MCF 10A (cell line): ENCODE measurements at regions not wholly inside any gene's neighbourhood (a gene's known extent, or its start where the extent isn't known, plus 50 kb on each side); places are given as distances from the start of the nearest gene placed in this dataset.

Source experiments
- BruUV-seq: library from RNA; stranded (reverse); fragments of 400-500 nt; replicated peaks from 2 replicates; lab custom pipeline; 2021; lab: Mats Ljungman, UMichigan
- CTCF ChIA-PET: fragments of 300-600 bp; sonication (Branson Sonifier 250); formaldehyde crosslinking; extraction: SDS; loops from one replicate; lab custom pipeline; 2021; ENCODE audit warnings: antibody characterized with exemption, inconsistent platforms; lab: Yijun Ruan, JAX
- POLR2A ChIA-PET: fragments of 300-600, 350-650 bp; sonication (Branson Sonifier 250); formaldehyde crosslinking; extraction: SDS; loops from one replicate; lab custom pipeline; 2020; ENCODE audit warnings: antibody characterized with exemption, inconsistent platforms; lab: Yijun Ruan, JAX
- DNase-seq: peaks from one replicate; pipeline ENCODE4 v3.0.0-alpha.2; 2018; ENCODE audit not compliant: unreplicated experiment
- H3K27ac Mint-ChIP-seq: one replicate; pipeline ENCODE4 v1.8.0; 2022; ENCODE audit warnings: mild to moderate bottlenecking, low read depth, mixed read lengths; ENCODE audit not compliant: unreplicated experiment
- H3K27me3 Mint-ChIP-seq: one replicate; pipeline ENCODE4 v1.8.0; 2022; ENCODE audit warnings: mixed read lengths; ENCODE audit not compliant: insufficient read depth, unreplicated experiment
- H3K36me3 Mint-ChIP-seq: one replicate; pipeline ENCODE4 v1.8.0; 2022; ENCODE audit warnings: mild to moderate bottlenecking, moderate library complexity, mixed read lengths; ENCODE audit not compliant: insufficient read depth, unreplicated experiment
- H3K4me1 Mint-ChIP-seq: one replicate; pipeline ENCODE4 v1.8.0; 2022; ENCODE audit warnings: mixed read lengths; ENCODE audit not compliant: insufficient read depth, unreplicated experiment
- H3K4me3 Mint-ChIP-seq: one replicate; pipeline ENCODE4 v1.8.0; 2022; ENCODE audit warnings: mild to moderate bottlenecking, moderate library complexity, mixed read lengths; ENCODE audit not compliant: unreplicated experiment
- H3K9me3 Mint-ChIP-seq: one replicate; pipeline ENCODE4 v1.8.0; 2022; ENCODE audit warnings: mixed read lengths; ENCODE audit not compliant: unreplicated experiment
- intact Hi-C: fragments of 100-400 bp; cut with micrococcal nuclease; formaldehyde crosslinking; loops from 2 replicates; pipeline ENCODE4 v1.14.1; 2022
- TF ChIP-seq, protein P1 (sequence below): fragments of 200-600 bp; IDR thresholded peaks from one replicate; pipeline ENCODE4 v1.8.0; 2022; ENCODE audit warnings: antibody characterized with exemption, mild to moderate bottlenecking; ENCODE audit not compliant: unreplicated experiment

DNA sequence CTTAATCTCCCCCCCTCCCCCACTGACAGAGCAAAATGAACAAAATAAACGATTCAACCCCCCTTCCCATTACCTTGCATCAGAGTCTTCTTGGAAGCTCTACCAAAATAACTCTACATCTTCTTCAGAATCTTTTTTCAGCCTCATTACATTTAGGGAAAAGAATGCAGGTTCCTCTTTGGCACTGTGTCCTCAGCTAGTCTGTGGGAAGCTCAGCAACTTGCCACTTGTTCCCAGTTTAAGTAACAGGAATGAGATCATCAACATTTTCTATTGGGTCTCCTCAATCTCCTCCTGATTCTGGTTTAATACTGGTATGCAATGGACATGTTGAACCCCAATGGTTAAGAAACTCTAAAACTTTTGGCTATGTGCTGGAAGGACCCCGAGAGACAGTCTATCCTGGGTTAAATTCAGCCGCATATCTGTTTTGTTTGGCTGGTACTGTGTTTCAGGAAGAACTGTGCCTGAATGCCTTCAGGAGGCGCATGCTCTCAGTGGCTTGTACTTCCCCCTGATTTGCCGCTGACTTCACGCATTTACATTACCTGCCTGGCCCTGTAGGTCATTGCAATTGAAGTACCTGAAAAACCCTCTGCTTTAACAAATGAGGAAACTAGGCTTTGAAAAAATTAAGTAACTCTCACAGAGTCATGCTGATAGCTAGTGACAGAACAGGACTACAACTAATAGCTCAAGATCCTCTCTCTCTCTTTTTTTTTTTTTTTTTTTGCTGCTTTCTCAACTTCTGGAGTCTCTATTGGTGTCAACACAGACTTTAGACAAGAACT is 78.1 kb upstream of the HMHB1 start:
- TF ChIP-seq, protein P1, sequence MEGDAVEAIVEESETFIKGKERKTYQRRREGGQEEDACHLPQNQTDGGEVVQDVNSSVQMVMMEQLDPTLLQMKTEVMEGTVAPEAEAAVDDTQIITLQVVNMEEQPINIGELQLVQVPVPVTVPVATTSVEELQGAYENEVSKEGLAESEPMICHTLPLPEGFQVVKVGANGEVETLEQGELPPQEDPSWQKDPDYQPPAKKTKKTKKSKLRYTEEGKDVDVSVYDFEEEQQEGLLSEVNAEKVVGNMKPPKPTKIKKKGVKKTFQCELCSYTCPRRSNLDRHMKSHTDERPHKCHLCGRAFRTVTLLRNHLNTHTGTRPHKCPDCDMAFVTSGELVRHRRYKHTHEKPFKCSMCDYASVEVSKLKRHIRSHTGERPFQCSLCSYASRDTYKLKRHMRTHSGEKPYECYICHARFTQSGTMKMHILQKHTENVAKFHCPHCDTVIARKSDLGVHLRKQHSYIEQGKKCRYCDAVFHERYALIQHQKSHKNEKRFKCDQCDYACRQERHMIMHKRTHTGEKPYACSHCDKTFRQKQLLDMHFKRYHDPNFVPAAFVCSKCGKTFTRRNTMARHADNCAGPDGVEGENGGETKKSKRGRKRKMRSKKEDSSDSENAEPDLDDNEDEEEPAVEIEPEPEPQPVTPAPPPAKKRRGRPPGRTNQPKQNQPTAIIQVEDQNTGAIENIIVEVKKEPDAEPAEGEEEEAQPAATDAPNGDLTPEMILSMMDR = no peak
- intact Hi-C loops = no loop called here
- no peak overlapping the region for H3K4me3 Mint-ChIP-seq
- no TSS peak for BruUV-seq
- POLR2A ChIA-PET = interaction anchor here (0.6 kb wide), 1 partner anchor 86 kb away, joined by 3 read pairs; no protein-coding TSS in a partner anchor
- DNase-seq = no peak
- no peaks in the 10 kb centered on the region for H3K36me3 Mint-ChIP-seq
- H3K4me1 Mint-ChIP-seq = peaks cover 11% of the 10 kb centered on the region
- CTCF ChIA-PET = interaction anchor here (0.6 to 1.1 kb wide), 6 partner anchors 13 to 1401 kb away, joined by 3 to 4 read pairs (median 4); no protein-coding TSS in a partner anchor
- no peaks in the 10 kb centered on the region for H3K27me3 Mint-ChIP-seq
- no peaks in the 10 kb centered on the region for H3K9me3 Mint-ChIP-seq
- no peak overlapping the region for H3K27ac Mint-ChIP-seq

DNA sequence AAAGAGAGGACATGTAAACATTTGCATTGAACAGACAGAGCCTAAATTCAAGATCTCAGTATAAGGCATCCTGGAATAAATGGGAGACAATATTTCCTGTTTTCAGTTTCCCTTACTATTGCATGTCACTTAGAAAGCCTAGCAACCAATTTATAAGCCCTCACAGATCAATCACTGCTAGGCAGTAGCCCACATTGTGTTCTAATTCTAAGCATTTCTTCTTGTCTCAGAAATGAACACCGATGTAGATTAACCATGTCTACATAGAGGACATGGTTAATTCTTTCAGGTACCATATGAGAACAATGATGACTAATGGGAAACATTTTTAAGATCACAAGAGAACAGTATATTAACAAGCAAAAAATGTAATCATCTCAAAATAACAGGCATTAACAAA is 79.6 kb upstream of the HMHB1 start:
- CTCF ChIA-PET = no interaction called here
- no peak overlapping the region for H3K4me3 Mint-ChIP-seq
- POLR2A ChIA-PET = no interaction called here

DNA sequence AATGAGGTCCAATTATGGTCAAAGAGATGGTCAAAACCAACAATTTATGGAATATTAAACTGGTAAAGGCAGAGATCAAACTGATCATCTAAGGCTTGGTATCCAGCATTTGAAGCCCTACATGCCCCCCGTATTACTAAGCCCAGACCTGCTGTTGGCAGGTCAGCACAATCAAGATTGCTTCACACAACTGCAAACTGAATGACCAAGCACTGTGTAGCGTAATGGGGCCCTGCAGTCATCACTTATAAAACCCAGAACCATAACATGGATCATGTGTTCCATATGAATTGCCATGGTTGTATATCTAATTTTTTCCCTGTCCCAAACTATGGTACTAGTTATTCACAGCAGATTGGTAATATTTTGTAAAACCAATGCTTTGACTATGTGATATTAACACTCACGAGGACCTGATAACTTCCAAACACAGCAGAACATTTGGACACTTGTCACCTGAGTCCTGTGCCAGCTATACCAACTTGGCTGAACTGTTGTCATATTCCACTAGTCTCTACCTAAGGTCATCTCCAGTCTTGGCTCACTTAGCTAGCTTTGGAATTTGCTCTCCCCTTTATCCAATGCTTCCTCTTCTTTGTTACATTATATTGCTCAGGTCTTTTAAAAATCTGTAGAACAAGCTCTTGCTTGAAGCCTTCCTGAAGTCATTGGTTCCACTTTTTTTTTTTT is 81.7 kb upstream of the HMHB1 start:
- CTCF ChIA-PET = interaction anchor here (0.6 kb wide), 1 partner anchor 15 kb away, joined by 4 read pairs; no protein-coding TSS in a partner anchor
- DNase-seq = no peak
- no peaks in the 10 kb centered on the region for H3K27me3 Mint-ChIP-seq
- POLR2A ChIA-PET = interaction anchor here (0.7 to 1.8 kb wide), 2 partner anchors 10 to 234 kb away, joined by 3 to 4 read pairs; no protein-coding TSS in a partner anchor
- no TSS peak for BruUV-seq
- H3K4me3 Mint-ChIP-seq = no peak overlapping the region
- H3K36me3 Mint-ChIP-seq = no peaks in the 10 kb centered on the region
- TF ChIP-seq, protein P1 = no peak
- H3K4me1 Mint-ChIP-seq = peaks cover 11% of the 10 kb centered on the region
- peaks cover under 1% of the 10 kb centered on the region for H3K9me3 Mint-ChIP-seq
- H3K27ac Mint-ChIP-seq = no peak overlapping the region
- intact Hi-C loops = no loop called here

More for the DNA sequence above, 79.6 kb upstream of the HMHB1 start:
- Mint-ChIP-seq H3K9me3 (no peaks in the 10 kb centered on the region), H3K27ac (no peak overlapping the region), H3K4me1 (peaks cover 11% of the 10 kb centered on the region), H3K36me3 (no peaks in the 10 kb centered on the region), H3K27me3 (no peaks in the 10 kb centered on the region)
- intact Hi-C loops = no loop called here
- BruUV-seq = no TSS peak
- TF ChIP-seq, protein P1 = no peak
- DNase-seq = no peak

DNA sequence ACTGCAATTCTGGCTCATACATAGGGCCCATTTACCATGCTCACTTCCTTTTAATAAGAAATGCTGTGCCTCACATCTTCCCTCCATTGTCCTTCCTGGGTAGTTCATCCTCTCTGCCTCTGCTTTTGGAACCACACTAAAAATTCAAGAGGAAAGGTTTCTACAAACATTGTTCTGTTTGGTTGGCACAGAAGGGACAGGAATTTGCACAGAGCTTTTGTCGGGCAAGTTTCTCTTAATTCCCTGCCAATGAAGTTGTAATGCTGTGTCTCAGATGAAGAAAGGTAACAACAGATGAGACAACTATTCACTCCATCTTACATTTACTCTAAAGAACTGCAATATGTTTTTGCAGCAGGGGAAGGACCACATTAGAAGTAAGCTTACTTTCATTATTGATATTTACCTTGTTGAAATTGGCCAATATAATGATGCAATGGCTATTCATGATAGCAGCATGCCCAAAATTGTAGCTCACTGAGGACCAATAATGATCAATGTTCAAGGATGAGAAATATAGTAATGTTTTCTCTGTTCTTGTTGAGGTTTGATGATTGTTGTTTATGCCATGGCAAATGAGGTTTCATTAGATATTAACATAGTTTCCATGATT is 82.5 kb upstream of the HMHB1 start:
- Mint-ChIP-seq H3K9me3 (peaks cover 9% of the 10 kb centered on the region), H3K27ac (no peak overlapping the region), H3K4me1 (peaks cover 10% of the 10 kb centered on the region), H3K36me3 (no peaks in the 10 kb centered on the region), H3K27me3 (no peaks in the 10 kb centered on the region), H3K4me3 (no peak overlapping the region)
- TF ChIP-seq, protein P1 = no peak
- no peak for DNase-seq
- no TSS peak for BruUV-seq
- intact Hi-C loops = no loop called here
- POLR2A ChIA-PET = interaction anchor here (1.8 kb wide), 1 partner anchor 11 kb away, joined by 4 read pairs; no protein-coding TSS in a partner anchor
- CTCF ChIA-PET = no interaction called here
